PC-3 (cell line): ENCODE measurements at regions not wholly inside any gene's neighbourhood (a gene's known extent, or its start where the extent isn't known, plus 50 kb on each side); places are given as distances from the start of the nearest gene placed in this dataset.

ENCODE experiments used
- CTCF ChIP-seq: fragments of 300-600 bp; sonication (generic); conservative IDR thresholded peaks from 2 replicates; pipeline ENCODE4 v1.5.1; 2017; ENCODE audit warnings: antibody characterized with exemption, low read depth, mild to moderate bottlenecking, low read length
- EZH2 ChIP-seq: fragments of 300-600 bp; sonication (generic); IDR thresholded peaks from one replicate; pipeline ENCODE4 v1.6.1; 2017; ENCODE audit warnings: antibody characterized with exemption, mild to moderate bottlenecking, low read length; ENCODE audit not compliant: unreplicated experiment

- TF ChIP-seq CTCF, result no peak
- no peak for TF ChIP-seq EZH2
Measured at GRCh38 chr2:39996653-39997080, 217.6 kb upstream of the THUMPD2 start.
